ENCODE measurements at regions not wholly inside any gene's neighbourhood (a gene's known extent, or its start where the extent isn't known, plus 50 kb on each side); places are given as distances from the start of the nearest gene placed in this dataset.

DNA sequence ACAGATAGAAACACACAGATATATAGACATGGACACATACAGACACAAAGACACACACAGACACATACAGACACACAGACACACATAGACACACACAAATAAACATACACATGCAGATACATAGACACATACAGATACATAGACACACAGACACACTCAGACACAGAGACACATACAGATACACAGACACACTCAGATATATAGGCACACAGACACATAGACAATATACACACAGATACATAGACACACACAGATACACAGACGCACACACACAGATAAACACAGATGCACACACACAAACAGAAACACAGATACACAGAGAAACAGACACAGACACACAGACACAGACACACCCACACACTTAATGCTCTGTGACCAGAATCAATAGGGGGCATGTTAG lies 156.8 kb downstream of the IRX2 start:
- Mint-ChIP-seq H3K4me1 (no peaks in the 10 kb centered on the region), H3K27ac (no peak overlapping the region), H3K9me3 (ENCODE audit: low read depth) (no peaks in the 10 kb centered on the region), H3K36me3 (ENCODE audit: low read depth) (no peaks in the 10 kb centered on the region), H3K4me3 (no peak overlapping the region), H3K27me3 (no peaks in the 10 kb centered on the region)
- ChIA-PET CTCF (no interaction called here), POLR2A (no interaction called here)
- DNase-seq (no peak), ATAC-seq (no peak)
- intact Hi-C loops (cut with DNase I, micrococcal nuclease), result no loop called here

DNA sequence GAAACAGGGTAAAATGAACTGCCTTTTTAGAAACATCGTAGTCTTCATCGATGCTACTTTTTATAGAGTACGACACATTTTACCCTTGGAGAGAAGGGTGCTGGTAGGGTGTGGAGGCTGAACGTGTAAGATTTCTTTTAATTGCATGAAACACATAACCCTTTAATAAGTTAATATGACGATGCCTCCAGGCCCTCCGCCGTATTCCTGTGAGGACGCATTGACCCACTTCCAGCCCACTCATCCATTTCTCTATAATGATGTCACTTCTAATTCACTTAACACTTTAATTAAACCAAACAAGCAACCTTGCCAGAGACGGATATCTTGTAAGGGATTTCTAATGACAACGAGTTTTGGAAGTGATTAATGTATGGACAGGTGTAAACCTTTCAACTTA lies 158.7 kb downstream of the IRX2 start:
- intact Hi-C loops (cut with DNase I, micrococcal nuclease), result no loop called here
- Mint-ChIP-seq H3K9me3 (ENCODE audit: low read depth) (no peaks in the 10 kb centered on the region), H3K4me1 (no peaks in the 10 kb centered on the region), H3K27me3 (no peaks in the 10 kb centered on the region), H3K4me3 (no peak overlapping the region), H3K36me3 (ENCODE audit: low read depth) (no peaks in the 10 kb centered on the region), H3K27ac (no peak overlapping the region)
- ATAC-seq (no peak), DNase-seq (no peak)
- ChIA-PET POLR2A (no interaction called here), CTCF (no interaction called here)

DNA sequence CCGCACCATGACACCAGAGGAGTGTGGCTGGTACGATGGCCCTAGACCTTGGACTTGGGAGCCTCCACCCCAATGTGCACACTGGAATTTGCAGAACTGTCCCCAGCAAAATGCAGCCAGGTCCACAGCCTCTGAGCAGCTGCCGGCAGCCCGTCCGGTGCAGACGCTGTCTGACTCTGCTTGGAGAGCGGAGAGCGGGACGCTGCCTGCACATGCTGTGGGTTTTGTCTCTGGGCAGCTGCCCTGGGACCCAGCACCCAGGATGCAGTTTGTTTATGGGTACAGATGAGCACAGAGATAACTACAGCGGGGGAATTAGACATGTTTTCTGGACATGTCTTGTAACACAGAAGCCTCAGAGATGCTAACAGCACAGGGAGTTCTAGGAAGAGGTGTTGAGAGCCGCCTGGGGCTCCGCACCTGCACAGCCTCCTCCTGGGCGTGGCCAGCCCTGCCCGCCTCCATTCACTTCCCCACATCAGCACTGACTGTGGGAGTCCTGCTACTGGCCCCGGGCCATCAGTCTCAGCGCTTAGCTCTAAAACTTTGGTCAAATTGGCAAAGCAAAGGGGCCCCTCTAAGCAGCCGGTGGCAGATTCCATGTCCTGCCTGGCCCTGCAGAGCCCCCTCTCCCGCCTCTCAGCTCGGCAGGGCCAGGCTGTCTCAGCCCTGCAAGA lies 159.6 kb downstream of the IRX2 start:
- Mint-ChIP-seq H3K27me3 (no peaks in the 10 kb centered on the region), H3K4me1 (no peaks in the 10 kb centered on the region)
- CTCF ChIA-PET, result no interaction called here

DNA sequence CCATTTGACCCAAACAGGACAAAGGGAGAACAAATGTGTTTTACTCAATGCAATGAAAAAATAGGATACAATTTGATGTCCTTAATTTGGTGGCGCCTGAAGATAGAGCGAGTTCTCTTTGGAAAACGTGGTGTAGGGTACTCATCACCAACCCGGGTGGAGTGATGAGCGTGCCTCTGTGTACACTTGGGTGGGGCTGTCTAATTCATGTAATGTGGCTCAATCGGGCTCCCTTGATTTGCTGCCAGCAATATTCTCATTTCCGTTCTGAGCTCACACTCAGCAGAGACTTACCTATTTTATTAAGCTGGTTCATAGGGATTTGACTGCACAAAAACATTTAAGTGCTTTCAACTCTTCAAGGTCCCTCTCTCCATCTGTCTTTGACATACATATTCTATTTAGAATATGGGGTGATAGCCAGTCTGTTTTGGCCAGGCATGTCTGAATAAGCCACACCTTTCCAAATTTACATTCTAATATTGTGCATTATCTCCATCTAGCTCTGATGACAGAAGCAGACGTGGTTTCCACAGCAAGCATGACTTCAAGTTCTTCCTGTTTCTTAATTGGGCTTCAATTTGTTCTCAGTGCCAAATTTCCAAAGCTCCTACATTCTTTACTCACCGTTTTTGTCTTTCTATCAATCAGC lies 162.5 kb downstream of the IRX2 start:
- Mint-ChIP-seq H3K27me3 (no peaks in the 10 kb centered on the region), H3K27ac (no peak overlapping the region), H3K9me3 (ENCODE audit: low read depth) (peaks cover 2% of the 10 kb centered on the region), H3K4me3 (no peak overlapping the region), H3K4me1 (no peaks in the 10 kb centered on the region), H3K36me3 (ENCODE audit: low read depth) (no peaks in the 10 kb centered on the region)
- ATAC-seq (no peak), DNase-seq (no peak)
- ChIA-PET POLR2A (no interaction called here), CTCF (no interaction called here)
- intact Hi-C loops (cut with DNase I, micrococcal nuclease), result no loop called here

More for the DNA sequence above, 159.6 kb downstream of the IRX2 start:
- no peak overlapping the region for H3K27ac Mint-ChIP-seq
- no peaks in the 10 kb centered on the region for H3K9me3 Mint-ChIP-seq (ENCODE audit: low read depth)
- ATAC-seq (no peak), DNase-seq (no peak)
- POLR2A ChIA-PET, result no interaction called here
- no peak overlapping the region for H3K4me3 Mint-ChIP-seq
- intact Hi-C loops (cut with DNase I, micrococcal nuclease), result no loop called here
- H3K36me3 Mint-ChIP-seq (ENCODE audit: low read depth), result no peaks in the 10 kb centered on the region

DNA sequence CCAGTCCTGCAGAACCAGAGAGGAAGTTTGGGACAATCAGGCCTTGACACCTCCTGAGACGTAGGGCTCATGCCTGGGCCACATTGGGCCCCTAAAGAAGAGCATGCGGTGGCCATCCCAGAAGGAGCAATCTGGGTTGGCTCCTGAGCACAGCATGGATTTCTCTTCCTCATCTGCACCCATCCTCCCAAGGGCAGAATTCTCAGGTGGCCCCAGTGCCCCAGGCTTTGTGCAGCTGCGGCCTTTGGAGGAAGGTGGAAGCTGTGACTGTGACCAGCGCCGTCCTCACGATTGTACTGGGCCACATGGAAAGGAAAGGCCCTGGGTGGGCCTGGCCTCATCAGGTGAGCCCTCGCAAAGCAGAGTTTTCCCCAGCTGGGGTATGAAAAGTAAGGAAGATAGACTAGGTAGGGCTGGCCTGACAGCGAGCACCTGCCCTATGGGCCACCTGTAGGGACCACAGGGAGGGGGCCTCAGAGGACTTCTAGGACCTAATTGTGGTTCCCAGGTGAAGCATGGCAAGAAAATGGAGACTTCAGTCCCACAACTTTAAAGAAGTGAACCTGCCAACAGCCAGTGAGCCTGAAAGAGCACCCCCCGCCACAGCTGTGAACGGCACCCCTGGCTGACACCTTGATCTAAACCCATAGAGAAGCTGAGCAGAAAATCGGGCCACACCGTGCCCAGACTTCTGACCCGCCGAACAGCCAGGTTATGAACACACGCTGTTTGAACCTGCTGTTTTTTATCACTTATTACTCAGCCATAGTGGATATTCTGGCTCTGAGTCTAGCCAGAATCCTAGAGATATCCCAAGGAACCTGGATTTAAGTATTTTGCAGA lies 164.1 kb downstream of the IRX2 start:
- ATAC-seq (no peak), DNase-seq (no peak)
- intact Hi-C loops (cut with DNase I, micrococcal nuclease), result no loop called here

DNA sequence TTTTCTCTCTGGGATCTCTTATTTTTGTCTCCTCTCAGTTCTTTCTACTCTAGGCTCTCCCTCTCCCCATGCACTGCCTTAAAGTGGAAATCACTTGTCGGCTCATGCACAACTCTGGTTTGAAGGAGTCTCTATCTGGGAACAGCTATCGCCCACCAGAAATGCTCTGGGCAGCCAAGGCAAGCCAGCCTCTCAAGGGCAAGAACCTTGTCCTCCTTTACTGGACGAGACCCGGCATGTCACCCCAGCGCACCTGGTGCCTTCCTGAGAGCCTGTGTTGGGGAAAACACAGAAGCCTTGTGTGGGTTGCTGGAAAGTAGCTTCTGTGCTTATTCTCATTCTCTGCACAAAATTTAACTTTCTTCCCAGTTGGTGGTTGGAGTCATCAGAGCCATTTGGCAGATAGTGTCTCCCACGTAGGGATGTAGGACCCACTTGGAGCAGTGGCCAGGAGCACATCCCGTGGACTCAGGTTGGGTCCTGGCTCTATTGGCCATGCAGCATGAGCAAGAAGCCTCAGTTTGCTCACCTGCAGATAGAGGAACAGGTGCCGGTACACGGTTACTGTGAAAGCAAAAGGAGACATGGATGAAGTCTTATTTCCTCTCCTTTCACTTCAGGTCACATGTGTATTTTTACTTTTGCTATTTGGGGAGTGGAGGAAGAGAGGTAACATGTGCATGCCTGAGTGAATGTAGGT lies 165.3 kb downstream of the IRX2 start:
- ATAC-seq, result no peak
- H3K4me3 Mint-ChIP-seq, result no peak overlapping the region
- CTCF ChIA-PET, result interaction anchor here (0.8 kb wide), 1 partner anchor 472 kb away, joined by 3 read pairs; no protein-coding TSS in a partner anchor
- H3K4me1 Mint-ChIP-seq, result no peaks in the 10 kb centered on the region
- no peaks in the 10 kb centered on the region for H3K36me3 Mint-ChIP-seq (ENCODE audit: low read depth)
- intact Hi-C loops (cut with DNase I, micrococcal nuclease), result no loop called here
- no peak overlapping the region for H3K27ac Mint-ChIP-seq
- no peaks in the 10 kb centered on the region for H3K27me3 Mint-ChIP-seq
- peaks cover 3% of the 10 kb centered on the region for H3K9me3 Mint-ChIP-seq (ENCODE audit: low read depth)
- POLR2A ChIA-PET, result no interaction called here
- no peak for DNase-seq

More for the DNA sequence above, 164.1 kb downstream of the IRX2 start:
- Mint-ChIP-seq H3K27me3 (no peaks in the 10 kb centered on the region), H3K4me1 (no peaks in the 10 kb centered on the region), H3K27ac (no peak overlapping the region), H3K4me3 (no peak overlapping the region), H3K36me3 (ENCODE audit: low read depth) (no peaks in the 10 kb centered on the region), H3K9me3 (ENCODE audit: low read depth) (peaks cover 2% of the 10 kb centered on the region)
- POLR2A ChIA-PET, result no interaction called here
- CTCF ChIA-PET, result no interaction called here

DNA sequence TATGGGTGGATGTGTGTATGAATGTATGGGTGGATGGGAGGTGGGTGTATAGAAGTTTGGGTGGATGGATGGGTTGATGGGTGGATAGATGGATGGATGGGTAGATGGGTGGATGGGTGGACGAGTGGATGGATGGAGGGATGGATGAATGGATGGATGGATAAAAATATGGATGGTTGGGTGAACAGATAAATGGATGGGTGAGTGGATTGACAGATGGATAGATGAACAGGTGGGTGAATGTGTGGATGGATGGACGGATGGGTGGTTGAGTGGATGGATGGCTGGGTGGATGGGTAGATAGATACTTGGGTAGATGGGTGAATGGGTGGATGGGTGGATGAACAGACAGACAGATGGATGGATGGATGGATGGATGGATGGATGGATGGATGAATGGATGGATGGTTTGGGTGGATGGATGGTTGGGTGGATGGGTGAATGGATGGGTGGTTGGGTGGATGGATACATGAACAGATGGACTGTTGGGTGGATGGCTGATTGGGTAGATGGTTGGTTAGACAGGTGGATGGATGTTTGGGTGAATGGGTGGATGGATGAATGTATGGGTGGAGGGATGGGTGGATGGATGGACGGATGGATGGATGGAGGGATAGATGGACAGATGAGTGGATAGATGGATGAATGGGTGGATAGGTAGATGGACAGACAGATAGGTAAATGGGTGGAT lies 166.8 kb downstream of the IRX2 start:
- intact Hi-C loops (cut with DNase I, micrococcal nuclease), result no loop called here
- Mint-ChIP-seq H3K36me3 (ENCODE audit: low read depth) (no peaks in the 10 kb centered on the region), H3K4me3 (no peak overlapping the region), H3K4me1 (no peaks in the 10 kb centered on the region), H3K9me3 (ENCODE audit: low read depth) (peaks cover 3% of the 10 kb centered on the region), H3K27me3 (no peaks in the 10 kb centered on the region), H3K27ac (no peak overlapping the region)
- DNase-seq (no peak), ATAC-seq (no peak)
- POLR2A ChIA-PET, result no interaction called here
- CTCF ChIA-PET, result no interaction called here

DNA sequence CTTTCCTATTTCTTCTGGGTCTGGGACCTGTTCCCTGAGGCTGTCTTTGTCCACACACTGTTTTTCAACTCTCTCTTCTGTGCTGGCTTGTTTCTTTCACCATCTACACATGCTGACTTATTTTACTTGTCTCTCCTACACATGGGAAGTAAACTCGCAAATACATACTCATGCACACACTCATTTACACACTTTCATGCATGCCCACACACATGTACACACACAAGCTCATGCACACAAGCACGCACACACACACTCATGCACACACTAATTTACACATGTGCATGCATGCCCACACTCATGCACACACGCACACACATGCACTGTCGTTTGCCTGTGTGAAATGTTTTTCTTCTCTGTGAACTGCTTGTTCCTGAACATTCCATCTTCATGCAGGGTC lies 169.0 kb downstream of the IRX2 start:
- no peaks in the 10 kb centered on the region for H3K27me3 Mint-ChIP-seq
- ATAC-seq (no peak), DNase-seq (no peak)
- H3K36me3 Mint-ChIP-seq (ENCODE audit: low read depth), result no peaks in the 10 kb centered on the region
- H3K9me3 Mint-ChIP-seq (ENCODE audit: low read depth), result peaks cover 3% of the 10 kb centered on the region
- no peak overlapping the region for H3K27ac Mint-ChIP-seq
- no peaks in the 10 kb centered on the region for H3K4me1 Mint-ChIP-seq
- CTCF ChIA-PET, result no interaction called here
- H3K4me3 Mint-ChIP-seq, result no peak overlapping the region
- POLR2A ChIA-PET, result no interaction called here
- intact Hi-C loops (cut with DNase I, micrococcal nuclease), result no loop called here

DNA sequence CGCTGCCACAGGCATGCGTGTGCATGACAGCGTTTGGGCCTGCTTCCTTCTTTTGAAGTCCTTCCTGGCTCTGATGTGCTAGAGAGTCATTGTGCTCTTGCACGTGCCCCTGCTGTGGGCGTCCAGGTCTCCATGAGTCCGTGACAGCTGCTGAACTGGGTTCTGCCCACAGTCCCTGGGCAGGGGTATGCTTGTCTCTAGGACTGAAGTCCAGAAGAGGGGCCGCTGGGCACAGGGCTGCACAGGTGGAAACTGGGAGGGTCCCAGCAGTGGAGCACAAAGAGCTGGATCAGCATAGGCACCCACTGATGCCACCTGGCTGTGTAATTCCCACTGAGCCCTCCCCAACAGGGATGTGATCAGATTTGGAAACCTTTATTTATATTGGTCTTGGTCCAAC lies 169.4 kb downstream of the IRX2 start:
- ATAC-seq (no peak), DNase-seq (no peak)
- ChIA-PET POLR2A (no interaction called here), CTCF (no interaction called here)
- Mint-ChIP-seq H3K36me3 (ENCODE audit: low read depth) (no peaks in the 10 kb centered on the region), H3K27me3 (no peaks in the 10 kb centered on the region), H3K27ac (no peak overlapping the region), H3K9me3 (ENCODE audit: low read depth) (peaks cover 3% of the 10 kb centered on the region), H3K4me3 (no peak overlapping the region), H3K4me1 (no peaks in the 10 kb centered on the region)
- intact Hi-C loops (cut with DNase I, micrococcal nuclease), result no loop called here

DNA sequence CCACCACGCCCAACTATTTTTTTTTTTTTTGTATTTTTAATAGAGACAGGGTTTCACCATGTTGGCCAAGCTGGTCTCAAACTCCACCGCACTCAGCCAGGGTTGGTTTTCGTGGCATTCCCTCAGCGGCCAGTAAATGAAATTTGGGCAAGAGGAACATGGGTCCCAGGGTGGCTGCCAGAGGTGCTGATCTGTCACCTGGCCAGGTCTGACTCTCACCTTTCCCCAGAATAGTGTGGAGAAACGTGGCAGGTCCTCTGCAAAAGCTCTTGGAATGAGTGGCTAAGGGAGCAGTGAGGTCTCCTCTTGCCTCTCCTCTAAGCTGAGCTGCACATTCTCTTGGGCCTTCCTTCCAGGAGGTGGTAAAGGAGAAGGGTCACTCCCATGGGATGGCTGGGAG lies 170.1 kb downstream of the IRX2 start:
- CTCF ChIA-PET, result no interaction called here

DNA sequence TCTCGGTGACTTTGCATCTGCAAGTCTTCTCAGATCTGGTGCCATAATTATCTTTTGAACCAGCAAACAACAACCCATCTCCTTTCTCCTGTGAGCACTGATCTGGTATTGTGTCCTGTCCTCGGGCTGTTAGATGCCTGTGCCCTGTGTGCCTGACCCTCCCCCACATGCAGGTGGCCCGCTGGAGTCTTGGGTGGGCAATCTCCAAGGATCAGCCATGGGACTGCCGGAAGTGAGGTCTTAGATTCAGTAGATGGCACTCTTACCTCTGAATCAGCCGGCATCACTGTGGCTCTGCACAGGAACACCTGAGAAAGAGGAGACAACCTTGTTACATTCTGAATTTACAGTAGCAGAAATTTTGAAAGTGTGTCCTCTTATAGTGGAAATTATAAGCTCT lies 172.4 kb downstream of the IRX2 start:
- Mint-ChIP-seq H3K9me3 (ENCODE audit: low read depth) (peaks cover 2% of the 10 kb centered on the region), H3K27me3 (no peaks in the 10 kb centered on the region), H3K36me3 (ENCODE audit: low read depth) (no peaks in the 10 kb centered on the region), H3K4me1 (no peaks in the 10 kb centered on the region), H3K27ac (no peak overlapping the region), H3K4me3 (no peak overlapping the region)
- no peak for DNase-seq
- ATAC-seq, result no peak
- ChIA-PET CTCF (interaction anchor here (0.5 kb wide), 1 partner anchor 879 kb away, joined by 3 read pairs; no protein-coding TSS in a partner anchor), POLR2A (no interaction called here)
- intact Hi-C loops (cut with DNase I, micrococcal nuclease), result no loop called here

More for the DNA sequence above, 170.1 kb downstream of the IRX2 start:
- intact Hi-C loops (cut with DNase I, micrococcal nuclease), result no loop called here
- POLR2A ChIA-PET, result no interaction called here
- Mint-ChIP-seq H3K36me3 (ENCODE audit: low read depth) (no peaks in the 10 kb centered on the region), H3K27me3 (no peaks in the 10 kb centered on the region), H3K9me3 (ENCODE audit: low read depth) (peaks cover 3% of the 10 kb centered on the region), H3K27ac (no peak overlapping the region), H3K4me3 (no peak overlapping the region), H3K4me1 (no peaks in the 10 kb centered on the region)
- DNase-seq (no peak), ATAC-seq (no peak)

Data from activated CD4-positive, alpha-beta T cell treated with anti-CD3 and anti-CD28 coated beads for 36 hours (primary cell).